ENCODE measurements at regions not wholly inside any gene's neighbourhood (a gene's known extent, or its start where the extent isn't known, plus 50 kb on each side); places are given as distances from the start of the nearest gene placed in this dataset.

DNA sequence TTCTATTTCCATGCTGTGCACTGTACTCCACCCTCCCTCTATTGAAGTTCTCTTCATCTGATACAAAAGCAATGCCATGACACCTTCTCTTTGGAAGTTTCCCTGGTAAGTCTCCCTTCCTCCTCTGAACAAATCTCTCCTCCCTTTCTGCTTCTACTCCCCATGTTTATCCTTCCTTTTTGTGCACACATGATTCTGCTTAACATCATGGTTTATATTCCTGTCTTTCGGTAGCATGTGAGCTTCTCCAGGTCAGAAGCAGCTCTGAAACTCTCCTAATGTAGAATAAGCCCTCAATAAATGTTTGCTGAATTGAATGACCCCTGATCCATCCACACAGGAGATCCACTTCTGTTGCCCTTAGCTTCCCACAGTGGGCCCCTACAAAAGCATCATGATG lies 328.6 kb downstream of the PLPP3 start:
- no peak overlapping the region for H3K9ac ChIP-seq (replicated peaks in 1 of 4; ENCODE audit: extremely low read depth in 1 of 4, low read depth in 3 of 4, low read length in 3 of 4)
- H2BK20ac ChIP-seq (ENCODE audit: low read length), result no peak overlapping the region
- H3K56ac ChIP-seq (replicated peaks; ENCODE audit: insufficient read length, low read depth, low read length), result no peak overlapping the region
- no peak overlapping the region for H2BK120ac ChIP-seq (replicated peaks; ENCODE audit: low read depth, low read length)
- H3K4me1 ChIP-seq (replicated peaks in 1 of 4; ENCODE audit: control insufficient read depth in 3 of 4, insufficient read depth in 4 of 4, low read length in 3 of 4), result no peaks in the 10 kb centered on the region
- H3K18ac ChIP-seq (ENCODE audit: extremely low read depth, low read length), result no peak overlapping the region
- no peak overlapping the region for H2AK5ac ChIP-seq (ENCODE audit: low read depth, low read length)
- H3K4ac ChIP-seq (replicated peaks; ENCODE audit: insufficient read length, low read depth, low read length), result no peak overlapping the region
- no peaks in the 10 kb centered on the region for H3K79me1 ChIP-seq (ENCODE audit: low read depth, low read length)
- POLR2A ChIA-PET (ENCODE audit: partially characterized antibody), result no interaction called here
- no peak for FAIRE-seq
- H3K27me3 ChIP-seq (replicated peaks in 1 of 4; ENCODE audit: control insufficient read depth in 3 of 4, extremely low read depth in 1 of 4, insufficient read depth in 3 of 4, low read length in 3 of 4), result no peaks in the 10 kb centered on the region
- 83% methylated on average over 1 of the region's 1 CpG; no CpG with 5 or more reads in 1 of the 2 experiments for WGBS, 2 experiments (ENCODE audit: extremely low coverage in 1 of 2, insufficient coverage in 1 of 2, insufficient read length in 1 of 2, insufficient replicate concordance in 2 of 2, low coverage in 1 of 2, low lambda C conversion rate in 2 of 2, missing lambda C conversion rate in 1 of 2)
- H2BK12ac ChIP-seq (ENCODE audit: low read depth, low read length), result no peak overlapping the region
- H3K27ac ChIP-seq (ENCODE audit: low read depth, low read length), result no peak overlapping the region
- no peaks in the 10 kb centered on the region; the same call in 1 of the 2 replicates for H3K23me2 ChIP-seq (ENCODE audit: low read depth, low read length)
- H3K36me3 ChIP-seq (ENCODE audit: control insufficient read depth in 2 of 4, insufficient read depth in 4 of 4, low read length in 3 of 4), result no peaks in the 10 kb centered on the region
- no peak overlapping the region for H3K4me3 ChIP-seq (ENCODE audit: extremely low read depth in 1 of 4, insufficient read depth in 2 of 4, low read depth in 3 of 4, low read length in 4 of 4)
- H4K8ac ChIP-seq (ENCODE audit: extremely low read depth, insufficient read depth, low read length), result no peak overlapping the region
- no peak overlapping the region for H3K14ac ChIP-seq (ENCODE audit: insufficient read length)
- H4K91ac ChIP-seq (replicated peaks; ENCODE audit: insufficient read length, low read length), result no peak overlapping the region
- DNase-seq (ENCODE audit: low read depth in 1 of 2, low spot score in 2 of 2), result no peak
- no peaks in the 10 kb centered on the region for H3K9me3 ChIP-seq (ENCODE audit: insufficient read depth in 2 of 2, low read depth in 1 of 2, low read length in 1 of 2)
- H3K23ac ChIP-seq (ENCODE audit: insufficient read length), result no peak overlapping the region
- no peaks in the 10 kb centered on the region for H4K20me1 ChIP-seq (replicated peaks in 1 of 2; ENCODE audit: control insufficient read depth in 1 of 2, insufficient read depth in 2 of 2, low read length in 2 of 2)
- no peak overlapping the region for H3K4me2 ChIP-seq (ENCODE audit: insufficient read depth in 1 of 2, low read depth in 2 of 2, low read length in 2 of 2)
- CTCF ChIA-PET (ENCODE audit: partially characterized antibody), result interaction anchor here (1.2 kb wide), 1 partner anchor 334 kb away, joined by 3 read pairs; no protein-coding TSS in a partner anchor
- TF ChIP-seq KDM1A (IDR thresholded peaks at IDR 0.05; ENCODE audit: borderline replicate concordance, low read length) (no peak), JUN (IDR thresholded peaks at IDR 0.05; ENCODE audit: low read depth, low read length) (no peak), CEBPB (IDR thresholded peaks at IDR 0.05; ENCODE audit: low read depth, low read length) (no peak), TEAD4 (IDR thresholded peaks at IDR 0.05; ENCODE audit: low read depth, low read length) (no peak), ZNF274 (IDR thresholded peaks at IDR 0.05; ENCODE audit: borderline replicate concordance, extremely low read depth, low read length) (no peak), EZH2 (IDR thresholded peaks at IDR 0.05; ENCODE audit: low read depth, low read length, severe bottlenecking) (no peak), CHD1 (IDR thresholded peaks at IDR 0.05; ENCODE audit: low read depth, low read length) (no peak), CREB1 (IDR thresholded peaks at IDR 0.05) (no peak), CBX5 (IDR thresholded peaks at IDR 0.05; ENCODE audit: low read depth, low read length) (no peak), BCL11A (IDR thresholded peaks at IDR 0.05; ENCODE audit: low read depth in 2 of 2, low read length in 2 of 2) (no peak), SP1 (IDR thresholded peaks at IDR 0.05; ENCODE audit: low read depth, low read length) (no peak), SAP30 (IDR thresholded peaks at IDR 0.05; ENCODE audit: insufficient read depth, insufficient replicate concordance, low read length) (no peak), KDM4A (IDR thresholded peaks at IDR 0.05; ENCODE audit: low read depth, low read length, severe bottlenecking) (no peak), SP4 (IDR thresholded peaks at IDR 0.05; ENCODE audit: low read length) (no peak)
- H3K79me2 ChIP-seq (ENCODE audit: control insufficient read depth in 1 of 2, insufficient read depth in 2 of 2, low read length in 2 of 2), result no peaks in the 10 kb centered on the region
- no peak overlapping the region for H2BK15ac ChIP-seq (ENCODE audit: low read length)
- no peak overlapping the region for H2AFZ ChIP-seq (ENCODE audit: low read length)
- no peak overlapping the region for H4K5ac ChIP-seq (ENCODE audit: insufficient read length, low read depth, low read length)
- no peak overlapping the region for H2BK5ac ChIP-seq (ENCODE audit: low read depth, low read length)
